ENCODE measurements at regions not wholly inside any gene's neighbourhood (a gene's known extent, or its start where the extent isn't known, plus 50 kb on each side); places are given as distances from the start of the nearest gene placed in this dataset.
A peak's percentile ranks its signal among the peaks of the same experiment; 100 is the strongest.

DNA sequence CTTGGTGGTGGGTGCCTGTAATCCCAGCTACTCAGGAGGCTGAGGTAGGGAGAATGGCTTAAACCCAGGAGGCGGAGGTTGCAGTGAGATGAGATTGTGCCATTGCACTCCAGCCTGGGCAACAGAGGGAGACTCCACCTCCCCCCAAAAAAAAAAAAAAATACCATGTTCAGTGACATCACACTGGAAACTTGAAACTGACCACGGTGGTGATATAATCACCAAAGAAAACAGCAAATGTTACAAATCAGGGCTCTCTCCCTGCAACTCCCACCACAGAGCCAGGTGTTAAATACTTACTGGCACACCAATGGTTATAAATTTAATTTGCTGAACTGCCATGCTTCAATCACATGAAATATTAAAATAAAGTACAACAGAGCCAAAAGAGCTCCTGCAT is 81.4 kb downstream of the ZNF608 start:
- H3K4me3 ChIP-seq (ENCODE audit: low read depth, low read length), result no peak overlapping the region

- H3K4me3 ChIP-seq (ENCODE audit: low read depth, low read length), result no peak overlapping the region
Measured at GRCh38 chr5:124664287-124664686, 82.2 kb downstream of the ZNF608 start.

GRCh38 chr5:124663101-124663506 is 83.3 kb downstream of the ZNF608 start:
- H3K4me3 ChIP-seq (ENCODE audit: low read depth, low read length), result no peak overlapping the region

DNA sequence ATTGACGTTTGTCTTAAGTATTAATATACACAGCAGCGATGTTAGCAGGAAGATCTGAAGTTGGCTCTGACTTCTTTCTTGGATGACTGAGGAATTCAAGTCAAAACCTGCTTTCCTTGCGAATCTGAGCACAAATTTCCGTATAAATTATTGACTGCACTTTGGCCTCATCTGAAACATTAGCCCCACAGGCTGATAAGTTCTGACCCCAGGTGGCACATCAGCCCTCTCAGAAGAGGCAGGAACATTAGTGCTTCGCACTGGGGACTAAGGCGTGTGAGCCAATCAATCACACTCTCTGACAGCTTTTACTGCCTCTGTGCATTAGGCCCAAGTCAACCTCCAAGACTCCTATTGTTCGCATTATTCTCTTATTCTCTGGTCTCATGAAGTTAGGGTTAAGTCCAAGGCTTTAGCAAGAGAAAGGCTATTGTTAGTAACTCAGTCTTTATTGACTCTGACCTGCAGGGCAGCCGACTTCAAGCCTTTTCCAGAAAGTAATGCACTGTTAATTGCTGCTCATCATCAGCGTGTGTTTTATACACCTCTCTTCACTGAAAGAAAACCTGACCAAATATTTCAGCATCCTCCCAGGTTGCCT is 84.2 kb downstream of the ZNF608 start:
- no peak overlapping the region for H3K4me3 ChIP-seq (ENCODE audit: low read depth, low read length)

GRCh38 chr5:124661317-124662141 is 84.9 kb downstream of the ZNF608 start:
- no peak overlapping the region for H3K4me3 ChIP-seq (ENCODE audit: low read depth, low read length)

DNA sequence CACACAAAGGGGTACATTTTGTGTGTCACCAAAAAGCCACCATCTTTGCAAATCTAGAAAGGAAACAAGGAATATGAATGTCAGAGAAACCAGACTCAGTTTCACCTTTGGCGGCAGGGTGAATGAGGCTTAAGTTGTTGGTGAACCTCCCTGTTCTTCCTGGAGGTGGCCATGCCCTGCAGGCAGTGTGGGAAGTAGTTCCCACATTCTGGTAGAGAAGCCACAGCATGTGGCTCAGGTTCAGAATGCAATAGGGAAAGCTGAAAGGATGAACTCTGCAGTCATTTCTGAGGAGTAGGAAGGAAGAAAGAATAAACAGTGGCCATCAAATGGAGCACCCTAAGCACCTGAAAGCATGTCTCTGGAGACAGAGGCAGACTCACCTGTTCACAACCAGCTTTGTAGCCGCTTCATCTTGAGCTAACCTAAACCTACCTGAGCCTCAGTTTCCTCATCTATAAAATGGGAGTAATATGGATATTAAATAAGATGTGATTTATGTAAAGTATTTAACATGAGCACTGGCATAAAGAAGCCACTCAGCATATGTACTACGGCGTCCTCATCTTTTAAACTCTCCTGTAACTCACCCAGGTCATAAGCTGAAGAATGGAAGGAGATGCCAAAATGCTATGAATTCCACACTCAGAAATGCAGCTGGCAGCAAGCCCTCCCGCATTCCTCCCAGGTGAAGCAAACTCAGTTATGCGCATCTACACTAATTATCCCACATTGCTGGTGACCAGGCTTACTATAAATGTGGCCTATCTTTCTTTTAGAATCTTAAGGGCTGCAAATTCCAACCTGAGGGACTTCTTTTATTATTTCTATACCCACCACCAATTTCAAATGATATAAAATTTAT is 86.0 kb downstream of the ZNF608 start:
- H3K4me3 ChIP-seq (ENCODE audit: low read depth, low read length), result no peak overlapping the region

- H3K4me3 ChIP-seq (ENCODE audit: low read depth, low read length), result no peak overlapping the region
Measured at GRCh38 chr5:124659798-124660197, 86.6 kb downstream of the ZNF608 start.

DNA sequence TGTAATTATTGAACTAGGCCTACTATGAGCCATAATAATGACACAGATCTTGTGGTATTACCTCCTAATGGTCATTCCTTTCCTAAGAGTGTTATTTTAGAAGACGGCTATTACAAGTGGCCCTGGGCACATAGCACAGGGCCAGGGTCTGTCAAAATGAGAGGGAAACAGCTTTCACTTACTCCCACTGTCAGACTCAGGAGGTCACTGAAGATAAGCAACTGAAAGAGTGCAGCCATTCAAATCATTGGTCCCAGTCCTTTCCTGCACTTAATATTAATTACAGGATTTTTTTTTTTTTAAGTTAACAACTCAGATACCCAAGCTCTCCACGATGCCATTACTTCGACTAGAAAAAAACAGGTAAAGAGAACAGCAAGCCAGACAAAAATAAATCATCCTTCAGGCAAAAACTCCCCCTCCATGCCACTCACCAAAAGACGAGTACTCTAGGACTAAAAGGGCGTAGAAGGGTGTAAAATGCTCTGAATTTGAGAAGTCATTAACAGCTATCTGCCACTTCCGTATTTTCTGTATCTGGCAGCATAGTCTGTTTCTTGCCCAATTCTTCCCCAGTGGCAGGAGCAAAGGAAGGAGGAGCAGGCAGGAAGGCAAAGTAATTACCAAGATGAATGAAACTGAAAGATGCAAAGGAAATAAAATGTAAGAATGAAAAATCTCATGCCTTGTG is 87.4 kb downstream of the ZNF608 start:
- no peak overlapping the region for H3K4me3 ChIP-seq (ENCODE audit: low read depth, low read length)

DNA sequence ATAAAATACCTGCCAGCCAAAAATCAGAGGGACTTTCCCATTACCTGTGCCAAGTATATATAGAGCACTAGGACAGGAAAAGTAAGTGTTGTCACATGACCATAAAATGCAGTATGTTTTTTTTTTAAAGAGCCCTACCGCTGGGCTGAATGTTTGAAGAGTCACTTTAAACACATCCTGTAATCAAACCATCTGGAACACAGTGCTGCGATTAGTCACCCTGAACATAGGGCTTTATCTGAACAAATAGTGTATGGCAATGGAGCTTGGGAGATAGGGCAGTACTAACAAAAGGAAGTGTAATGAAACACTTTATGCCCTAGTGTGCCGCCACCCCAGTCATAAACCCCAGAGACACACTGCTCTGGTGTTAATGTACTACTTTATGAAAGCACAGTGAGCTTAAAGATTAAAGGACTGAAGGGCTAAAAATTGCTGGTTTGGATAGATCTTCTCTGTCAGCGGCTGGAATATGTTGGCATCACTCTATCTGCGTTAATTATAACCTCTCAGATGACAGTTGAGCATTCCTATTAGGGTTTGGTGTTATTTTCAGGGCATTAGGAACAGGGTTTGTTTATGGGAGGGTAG is 90.4 kb downstream of the ZNF608 start:
- H3K4me3 ChIP-seq (ENCODE audit: low read depth, low read length), result no peak overlapping the region

DNA sequence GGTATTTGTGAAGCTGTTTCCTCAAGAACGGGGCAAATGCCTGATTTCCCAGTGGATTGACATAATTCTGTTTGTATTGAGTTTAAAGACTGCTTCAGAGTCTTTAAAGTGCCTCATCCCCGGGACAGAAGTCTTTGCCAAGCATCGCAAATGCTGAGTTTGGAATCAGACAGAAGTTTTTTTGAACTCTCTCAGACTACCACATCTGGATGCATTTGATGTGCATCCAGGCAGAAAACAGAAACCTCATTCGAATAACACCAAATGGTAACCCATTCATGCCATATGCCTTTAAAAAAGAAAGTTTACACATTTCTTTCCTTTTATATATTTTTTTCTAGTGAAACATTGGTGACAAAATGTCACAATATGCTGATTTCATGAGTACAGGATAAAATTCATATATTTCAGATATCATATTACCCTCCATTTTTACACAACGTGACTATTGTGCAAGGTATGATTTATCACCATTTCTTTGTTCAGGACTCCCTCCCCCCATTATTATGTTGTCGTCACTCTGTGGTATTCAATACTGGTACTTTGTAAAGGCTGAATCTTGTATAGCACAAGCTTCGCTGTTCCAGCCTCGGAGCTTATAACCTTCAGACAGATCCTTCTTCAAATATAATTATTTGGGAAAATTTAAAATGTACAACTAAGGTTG is 91.1 kb downstream of the ZNF608 start:
- no peak overlapping the region for H3K4me3 ChIP-seq (ENCODE audit: low read depth, low read length)

DNA sequence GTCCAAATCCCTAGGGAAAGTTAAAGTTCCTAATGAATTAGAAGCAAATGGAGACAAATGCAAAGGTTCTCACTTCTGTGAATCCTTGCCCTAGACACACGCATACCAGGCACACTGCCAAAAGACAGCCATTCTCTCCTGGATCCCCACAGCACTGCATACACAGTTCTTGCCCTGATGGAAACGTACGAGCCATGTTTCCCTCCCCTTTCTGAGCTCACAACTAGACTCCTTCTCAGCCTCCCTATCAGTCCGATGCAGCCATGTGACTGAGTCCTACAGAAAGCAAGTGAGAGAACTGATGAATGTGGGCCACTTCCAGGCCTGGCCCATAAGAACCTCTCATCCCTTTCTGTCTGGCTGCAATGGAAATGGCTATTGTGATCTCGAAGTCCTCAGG is 92.0 kb downstream of the ZNF608 start:
- H3K4me3 ChIP-seq (ENCODE audit: low read depth, low read length), result no peak overlapping the region

DNA sequence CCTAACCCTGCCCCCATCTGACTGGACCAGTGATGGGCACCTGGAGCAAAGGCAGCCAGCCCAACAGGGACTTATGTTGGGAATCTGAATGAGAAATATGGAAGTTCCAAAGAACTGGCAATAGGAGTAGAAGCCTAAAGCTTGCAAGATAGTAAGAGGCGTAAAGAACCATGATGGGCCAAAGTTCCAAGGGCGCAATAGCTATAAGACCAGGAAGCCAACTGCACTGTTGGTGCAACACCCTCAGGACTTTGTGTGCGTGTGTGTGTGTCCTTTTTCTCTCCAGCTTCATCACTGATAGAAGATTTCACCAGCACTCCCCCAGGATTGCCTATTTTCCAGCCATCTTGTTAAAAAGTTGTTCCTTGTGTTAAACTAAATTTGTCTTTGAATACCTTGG is 92.8 kb downstream of the ZNF608 start:
- H3K4me3 ChIP-seq (ENCODE audit: low read depth, low read length), result no peak overlapping the region

DNA sequence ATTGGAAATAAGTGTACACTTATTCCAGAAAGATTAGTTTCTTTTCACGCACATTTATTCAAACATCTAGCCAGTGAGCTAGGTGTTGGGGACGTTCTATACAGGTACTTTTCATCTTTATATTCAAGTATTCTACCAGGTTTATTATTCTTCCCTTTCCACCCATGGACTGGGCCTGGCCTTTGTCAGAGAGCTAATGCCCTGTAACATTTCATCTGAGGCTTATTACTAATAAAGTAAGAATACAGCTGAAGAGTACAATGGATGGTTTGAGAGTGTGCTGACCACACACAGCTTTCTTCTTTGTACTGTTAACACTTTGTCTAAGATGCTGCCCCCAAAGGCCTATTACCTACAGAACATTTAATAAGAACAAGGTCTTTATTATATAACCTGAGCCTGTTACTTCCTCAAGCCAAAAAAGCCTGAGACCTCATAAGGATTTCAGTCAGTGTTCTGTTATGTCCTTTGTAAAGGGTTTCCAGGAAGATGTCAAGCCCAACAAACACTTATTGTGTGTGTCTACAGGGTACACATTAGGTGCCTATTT is 93.5 kb downstream of the ZNF608 start:
- H3K4me3 ChIP-seq (ENCODE audit: low read depth, low read length), result no peak overlapping the region

- no peak overlapping the region for H3K4me3 ChIP-seq (ENCODE audit: low read depth, low read length)
Measured at GRCh38 chr5:124652514-124652819, 94.0 kb downstream of the ZNF608 start.

DNA sequence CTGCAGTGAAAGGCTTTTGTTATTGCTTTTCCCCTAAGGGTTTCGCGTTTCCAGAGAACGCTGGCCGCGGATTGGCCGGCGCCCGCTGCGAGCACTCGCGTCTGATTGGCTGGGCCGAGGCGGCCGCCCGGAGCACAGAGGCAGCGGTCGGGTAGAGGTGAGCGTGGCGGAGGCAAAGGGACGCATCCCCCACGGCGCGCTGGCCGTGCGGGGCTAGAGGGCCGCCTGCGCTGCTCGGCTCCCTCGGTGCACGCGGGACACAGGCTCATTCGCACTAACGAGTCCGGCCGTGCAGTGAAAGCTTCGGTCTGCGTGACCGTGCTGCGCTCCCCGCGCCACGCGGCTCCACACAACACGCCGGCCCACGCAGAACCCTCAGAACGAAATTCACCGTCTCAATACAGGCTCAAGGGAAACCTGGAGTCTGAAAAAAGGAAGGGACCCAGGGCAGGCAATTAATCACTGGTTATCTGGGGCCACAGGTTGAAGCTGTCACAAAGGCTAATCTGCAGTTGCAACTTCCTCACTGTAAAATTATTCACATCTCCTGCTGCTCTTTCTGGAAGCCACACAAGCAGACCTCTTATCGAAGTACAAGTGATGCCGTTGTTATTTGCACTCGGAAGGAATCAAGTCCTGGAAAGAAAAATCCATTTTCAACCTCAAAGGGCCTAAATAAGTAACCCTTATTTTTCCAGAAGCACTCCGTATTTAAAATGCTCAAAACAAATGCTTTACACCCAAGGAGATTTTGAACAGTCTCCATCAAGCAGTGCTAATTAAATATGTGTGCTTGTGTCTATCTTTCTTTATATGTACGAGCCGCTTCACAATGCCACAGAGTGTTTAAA is 94.6 kb downstream of the ZNF608 start:
- H3K4me3 ChIP-seq (ENCODE audit: low read depth, low read length), result peak overlapping the region; percentile 40

DNA sequence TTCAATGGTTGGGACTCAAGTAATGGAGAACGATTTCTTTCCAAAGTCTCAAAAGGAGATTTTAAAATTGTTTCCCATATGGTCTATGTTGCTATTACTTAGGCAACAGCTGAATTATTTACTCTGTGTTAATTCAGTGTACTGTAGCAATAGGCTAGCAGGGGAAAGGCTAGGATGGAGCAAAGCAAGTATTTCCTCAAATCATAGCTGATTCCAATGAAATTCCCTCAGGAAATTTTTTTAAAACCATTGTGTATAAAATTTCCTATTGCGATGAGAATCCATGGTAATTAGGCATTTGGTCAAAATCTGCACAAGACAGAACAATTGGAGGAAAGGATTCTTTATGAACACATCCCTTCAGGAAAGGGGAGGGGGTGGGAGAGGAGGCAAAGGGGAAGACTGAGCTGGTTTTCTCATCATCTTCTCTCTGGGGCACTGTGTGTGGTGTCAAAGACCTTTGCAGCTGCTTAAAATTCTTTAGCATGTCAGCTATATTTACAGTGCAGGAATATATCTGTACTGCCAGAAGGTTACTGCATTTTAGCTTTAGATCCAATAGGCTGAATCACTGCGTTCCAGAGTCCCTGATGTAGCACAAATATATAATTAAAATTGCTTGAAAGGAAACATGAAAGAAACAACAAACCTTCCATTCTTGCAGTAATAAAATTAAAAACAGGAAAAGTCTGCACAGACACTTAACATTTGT is 95.3 kb downstream of the ZNF608 start:
- H3K4me3 ChIP-seq (ENCODE audit: low read depth, low read length), result no peak overlapping the region

DNA sequence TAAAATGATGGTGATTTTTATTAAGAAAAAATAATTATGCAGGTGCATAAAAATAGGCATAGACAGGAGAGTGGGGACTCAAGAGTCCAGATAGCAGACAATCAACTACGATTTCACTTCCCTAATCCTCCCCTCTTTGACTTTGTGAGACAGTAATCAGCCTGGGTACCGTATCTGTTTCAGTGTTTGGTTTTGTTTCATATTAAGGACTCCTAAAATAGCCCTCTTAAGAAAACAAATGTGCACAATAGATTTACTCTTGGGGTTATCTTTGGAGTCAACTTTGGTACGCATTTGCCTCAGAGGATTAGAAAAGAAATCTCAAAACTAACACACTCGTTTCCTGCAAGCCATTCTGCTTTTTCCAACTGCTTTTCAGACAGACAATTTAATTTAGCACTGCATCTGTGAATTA is 96.3 kb downstream of the ZNF608 start:
- no peak overlapping the region for H3K4me3 ChIP-seq (ENCODE audit: low read depth, low read length)

DNA sequence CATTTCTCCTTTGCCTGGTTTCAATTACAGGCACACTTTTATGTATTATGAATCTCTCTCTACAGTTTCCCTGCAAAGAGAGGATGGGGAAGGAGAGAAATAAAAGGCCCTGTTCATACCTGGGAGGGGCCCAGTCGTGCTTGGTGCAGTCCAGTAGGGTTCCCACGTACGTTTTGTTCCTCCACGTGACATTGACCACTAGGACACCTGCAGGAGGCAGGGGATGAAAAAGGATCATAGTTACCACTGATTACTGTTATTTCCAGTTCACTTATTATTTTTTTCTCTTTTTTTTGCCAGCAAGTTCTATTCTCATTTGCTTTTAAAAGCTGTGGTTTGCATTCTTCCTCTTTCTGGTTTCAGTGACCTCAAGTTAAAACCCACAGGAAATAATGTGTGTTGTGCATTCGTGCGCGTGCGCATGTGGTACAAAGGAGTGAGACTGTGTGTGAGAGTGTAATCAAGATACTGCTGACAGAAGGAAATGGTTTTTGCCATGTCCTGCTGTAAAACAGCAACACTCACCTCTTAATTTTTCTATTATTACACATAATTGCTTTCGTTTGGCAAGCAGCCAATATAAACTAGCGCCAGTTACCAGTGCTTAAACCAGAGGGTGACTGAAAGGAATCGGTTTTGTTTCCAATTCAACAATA is 96.8 kb downstream of the ZNF608 start:
- no peak overlapping the region for H3K4me3 ChIP-seq (ENCODE audit: low read depth, low read length)
